Hindlimb muscle (tissue), 1 donor: ENCODE measurements at regions not wholly inside any gene's neighbourhood (a gene's known extent, or its start where the extent isn't known, plus 50 kb on each side); places are given as distances from the start of the nearest gene placed in this dataset.

Experiments
- DNase-seq: peaks from one replicate; pipeline ENCODE4 v3.0.0-alpha.2; 2013

DNA sequence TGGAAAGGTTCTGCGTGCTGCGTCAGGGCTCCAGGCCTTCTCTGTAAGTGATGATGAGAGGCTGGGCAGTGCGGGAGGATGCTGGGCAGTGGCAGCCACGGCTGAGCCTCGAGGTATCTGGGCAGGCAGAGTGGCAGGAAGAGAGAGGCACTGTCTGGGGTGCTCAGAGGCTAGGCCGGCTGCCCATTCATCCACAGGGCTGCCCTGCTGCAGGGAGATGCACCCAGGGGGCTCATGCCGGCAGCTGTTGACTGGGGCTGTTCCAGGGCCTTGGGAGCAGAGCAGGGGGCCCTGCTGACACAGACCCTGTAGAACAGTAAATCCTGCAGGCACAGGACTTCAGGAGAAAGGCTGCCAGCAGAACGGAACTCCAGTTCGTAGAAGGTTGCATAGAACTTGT lies 88.8 kb downstream of the BOD1 start:
- no peak for DNase-seq

DNA sequence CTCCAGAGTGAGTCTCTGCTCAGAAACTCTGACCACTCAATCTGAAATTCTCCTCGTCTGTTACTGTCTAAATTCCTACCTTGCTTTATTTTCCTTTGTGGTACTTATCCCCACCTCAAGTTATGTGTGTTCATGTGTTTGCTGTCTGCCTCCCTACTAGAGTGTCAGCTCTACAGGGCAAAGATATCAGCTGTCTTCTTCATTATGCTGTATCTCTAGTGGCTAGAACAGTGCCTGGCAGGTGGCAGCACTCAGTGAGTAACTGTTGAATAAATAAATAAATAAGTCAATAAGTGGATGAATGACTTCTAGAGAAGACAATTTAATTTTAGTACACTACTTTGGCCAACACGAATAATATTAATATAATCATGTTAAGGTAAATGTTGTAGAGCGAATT lies 92.3 kb downstream of the BOD1 start:
- no peak for DNase-seq

DNA sequence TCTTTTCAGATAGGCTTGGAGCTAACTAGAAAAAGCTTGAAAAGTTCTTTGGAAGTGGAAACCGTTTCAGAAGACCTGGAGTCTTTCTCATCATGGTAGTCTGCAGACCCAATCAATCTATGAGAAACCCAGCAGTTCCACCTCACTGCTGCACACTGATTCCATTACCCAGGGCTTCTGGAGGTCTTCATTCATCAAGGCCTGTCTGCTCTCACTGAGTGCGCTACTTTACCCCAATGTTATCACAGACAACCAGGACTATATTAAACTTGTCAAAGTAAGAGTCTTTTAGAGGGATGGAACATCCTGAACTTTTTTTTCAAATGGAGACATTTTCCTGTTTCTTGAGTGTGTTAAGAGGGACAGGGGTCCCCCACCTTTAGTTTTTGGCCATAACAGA lies 93.1 kb downstream of the BOD1 start:
- no peak for DNase-seq

DNA sequence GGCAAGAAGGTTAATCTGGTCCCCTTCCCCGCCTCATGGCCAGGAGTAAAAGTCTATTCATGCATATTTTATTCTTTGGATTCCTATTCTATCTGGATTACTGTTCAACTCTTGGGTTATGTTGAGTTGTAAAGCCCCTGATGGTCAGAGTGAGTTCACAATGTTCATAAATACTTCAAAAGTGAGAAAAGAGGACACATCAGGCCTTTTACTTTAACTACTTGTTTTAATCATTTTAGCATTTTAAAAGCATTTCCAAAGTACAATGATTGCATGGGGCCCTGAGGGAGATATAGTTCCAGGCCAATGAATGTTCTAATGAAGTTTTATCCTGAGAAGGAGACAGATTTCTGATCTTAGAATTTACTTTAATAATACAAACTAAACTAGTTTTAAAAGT lies 93.9 kb downstream of the BOD1 start:
- DNase-seq = no peak

DNA sequence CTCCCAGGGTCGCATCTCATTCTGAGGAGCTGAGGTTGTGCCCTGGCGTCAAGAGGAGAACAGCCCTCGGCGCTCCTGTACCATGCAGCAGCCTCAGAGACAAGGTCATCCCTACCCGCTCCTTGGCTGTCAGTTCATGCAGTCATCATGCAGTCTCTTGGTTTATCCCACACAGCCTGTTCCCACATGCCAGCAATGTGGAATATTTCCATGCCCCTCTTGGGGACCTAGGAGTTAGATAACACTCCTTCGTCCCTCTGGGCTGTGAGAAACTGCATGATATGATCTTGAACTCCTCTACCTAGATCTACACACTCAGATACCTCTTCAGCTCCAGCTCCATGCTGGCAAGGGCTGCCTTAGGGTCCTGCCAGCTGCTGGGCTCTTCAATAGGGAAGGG lies 97.6 kb downstream of the BOD1 start:
- DNase-seq = no peak

DNA sequence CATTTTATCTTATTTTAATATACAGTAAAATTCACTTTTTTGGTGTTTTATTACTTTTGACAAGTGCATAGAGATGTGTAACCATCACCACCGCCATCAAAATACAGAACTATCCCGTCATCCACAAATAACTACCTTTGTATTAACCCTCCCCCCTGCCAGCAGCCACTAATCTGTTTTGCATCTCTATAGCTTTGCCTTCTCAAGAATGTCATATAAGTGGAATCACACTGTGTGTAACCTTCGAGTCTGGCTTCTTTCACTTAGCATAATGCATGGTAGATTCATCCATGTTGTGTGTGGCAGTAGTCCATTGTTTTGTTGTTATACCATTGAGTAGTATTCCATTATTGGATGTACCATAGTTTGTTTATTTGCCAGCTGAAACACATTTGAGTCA lies 98.8 kb downstream of the BOD1 start:
- DNase-seq = no peak

DNA sequence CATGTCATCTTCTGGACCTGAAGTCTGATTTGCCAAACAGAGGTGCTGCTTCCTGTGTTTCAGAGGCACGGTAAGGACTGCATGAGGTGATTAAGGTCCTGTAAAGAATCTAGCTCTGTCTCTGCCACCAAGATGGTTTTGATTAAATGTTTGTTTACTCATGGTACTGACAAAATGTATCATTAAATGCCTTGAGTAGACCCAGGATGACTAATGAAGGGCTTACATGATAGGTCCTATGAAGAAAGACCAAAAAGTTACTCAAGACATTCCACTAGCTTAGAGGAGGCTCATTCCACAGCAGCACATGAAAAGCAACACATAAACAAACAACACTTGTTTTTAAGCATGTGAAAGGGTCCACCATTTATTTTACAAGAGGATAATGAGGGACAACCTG lies 100.9 kb downstream of the BOD1 start:
- DNase-seq = no peak

DNA sequence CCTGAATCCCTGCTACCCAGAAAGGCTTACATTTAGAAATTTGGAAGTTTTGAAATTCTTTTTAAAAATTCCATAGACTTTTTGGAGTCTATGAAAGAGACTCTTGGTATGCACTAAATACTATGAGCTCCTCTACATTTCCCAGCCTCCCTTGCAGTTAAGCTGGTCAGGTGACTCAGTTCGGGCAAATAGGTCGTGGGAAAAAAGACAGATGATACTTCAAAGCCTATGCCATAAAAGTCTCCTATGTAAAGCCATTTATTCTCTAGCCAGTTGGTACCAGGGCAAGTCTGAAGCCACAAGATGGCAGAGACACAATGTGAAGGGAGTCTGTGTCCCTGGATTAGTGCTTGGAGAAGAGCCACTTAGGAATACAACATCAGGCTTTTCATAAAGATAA lies 101.8 kb downstream of the BOD1 start:
- DNase-seq = no peak

DNA sequence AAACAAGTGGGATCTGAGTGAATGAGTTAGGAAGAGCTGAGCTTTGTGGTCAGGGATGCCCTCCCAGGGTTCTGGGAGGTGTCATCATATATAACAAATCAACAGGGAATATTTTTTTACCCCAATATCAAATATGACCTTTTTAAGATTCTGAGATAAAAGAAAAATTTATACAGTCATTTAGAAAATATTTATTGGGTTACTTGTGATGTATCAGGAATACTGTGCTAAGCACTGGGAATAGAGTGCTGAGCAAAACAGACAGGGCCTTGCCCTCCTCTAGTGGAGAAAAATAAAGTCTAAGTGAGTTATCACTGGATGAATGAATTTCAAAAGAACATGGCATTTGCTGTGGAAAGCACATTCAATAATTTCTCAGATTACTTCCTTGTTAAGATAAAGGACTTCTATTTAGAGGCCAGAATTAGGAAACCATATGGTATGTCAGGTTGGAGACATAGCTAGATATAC lies 102.9 kb downstream of the BOD1 start:
- no peak for DNase-seq

DNA sequence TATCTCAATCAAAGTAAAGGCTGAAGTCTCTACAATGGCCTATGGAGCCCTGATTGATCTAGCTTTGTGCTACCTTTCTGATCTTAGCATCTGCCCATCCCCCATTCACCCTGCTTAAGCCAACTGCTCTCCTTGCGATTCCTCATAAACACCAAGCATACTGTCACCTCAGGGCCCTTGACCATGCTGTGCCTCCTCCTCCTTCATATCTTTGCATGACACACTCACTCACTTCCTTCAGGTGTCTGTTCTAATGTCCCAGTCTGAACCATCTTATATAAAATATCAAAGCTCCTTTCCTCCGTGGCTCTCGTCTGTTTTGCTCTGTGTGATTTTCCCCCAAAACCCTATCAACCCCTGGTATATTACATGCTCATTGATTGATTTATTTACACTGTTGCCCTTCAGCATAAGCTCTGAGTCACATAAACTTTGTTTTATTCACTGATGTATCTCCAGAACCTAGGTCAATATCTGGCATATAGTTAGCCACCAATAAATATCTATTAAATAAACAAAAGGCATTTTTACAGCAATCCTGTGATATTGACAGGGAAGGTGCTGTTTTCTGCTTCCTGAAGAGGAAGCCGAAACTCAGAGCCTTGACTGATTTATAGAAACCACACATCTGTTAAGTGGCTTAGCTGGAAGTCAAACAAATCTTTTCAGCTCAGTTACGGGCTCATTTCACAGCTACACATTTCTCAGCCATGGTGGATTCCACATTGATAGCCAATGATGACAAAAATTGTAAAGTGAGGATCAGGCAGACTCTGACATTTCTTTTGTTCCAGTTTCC lies 103.6 kb downstream of the BOD1 start:
- DNase-seq = no peak

DNA sequence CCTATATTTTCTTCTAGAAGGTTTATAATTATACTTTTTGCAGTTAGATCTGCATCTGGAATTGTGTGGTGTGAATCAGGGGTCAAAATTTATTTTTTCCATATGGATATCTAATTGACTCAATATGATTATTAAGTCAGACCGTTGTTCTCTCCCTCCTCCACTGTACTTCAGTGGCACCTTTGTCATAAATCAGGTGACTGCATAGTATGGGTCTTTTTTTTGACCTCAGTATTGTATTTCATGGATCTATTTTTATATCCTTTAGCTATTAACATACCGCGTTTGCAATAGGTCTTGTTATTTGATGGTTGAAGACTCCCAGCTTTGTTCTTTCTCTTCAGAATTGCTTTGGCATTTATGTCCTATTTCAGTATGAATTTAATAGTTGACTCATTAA lies 107.4 kb downstream of the BOD1 start:
- DNase-seq = no peak

DNA sequence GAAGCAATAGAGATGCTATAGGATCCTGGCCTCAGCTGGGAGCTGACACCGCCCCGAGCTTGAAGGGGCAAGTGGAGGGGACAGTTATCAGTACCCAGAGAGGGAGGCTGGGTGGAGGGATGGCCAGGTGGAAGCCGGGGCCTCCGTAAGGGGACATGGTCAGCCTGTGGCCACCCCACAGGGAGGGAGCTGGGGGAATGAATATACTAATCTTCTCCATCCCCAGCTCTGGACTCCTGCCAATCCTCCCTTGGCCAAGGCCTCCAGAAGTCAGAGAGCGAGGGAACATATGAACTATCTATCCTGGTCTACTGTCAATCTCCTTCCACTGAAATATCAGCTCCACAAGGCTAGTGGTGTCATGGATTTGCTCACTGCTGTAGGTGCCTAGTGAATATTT lies 109.3 kb downstream of the BOD1 start:
- DNase-seq = no peak

DNA sequence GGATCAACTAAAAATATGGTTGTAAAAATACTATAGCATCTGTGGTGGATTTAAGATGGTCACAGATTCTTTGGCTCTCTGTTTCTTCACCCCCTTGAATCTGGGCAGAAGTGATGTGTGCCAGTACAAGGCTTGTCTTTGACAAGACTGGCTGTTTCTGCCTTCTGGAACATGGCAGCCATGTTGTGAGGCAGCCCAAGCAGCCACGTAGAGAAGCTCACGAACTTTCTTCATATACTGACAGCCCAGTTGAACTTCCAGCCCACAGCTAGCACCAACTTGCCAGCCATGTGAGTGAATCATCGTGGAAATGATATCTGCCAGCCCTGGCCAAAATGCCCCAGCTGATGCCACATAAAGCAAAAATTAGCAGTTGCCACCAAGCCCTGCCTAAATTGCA lies 110.8 kb downstream of the BOD1 start:
- no peak for DNase-seq

DNA sequence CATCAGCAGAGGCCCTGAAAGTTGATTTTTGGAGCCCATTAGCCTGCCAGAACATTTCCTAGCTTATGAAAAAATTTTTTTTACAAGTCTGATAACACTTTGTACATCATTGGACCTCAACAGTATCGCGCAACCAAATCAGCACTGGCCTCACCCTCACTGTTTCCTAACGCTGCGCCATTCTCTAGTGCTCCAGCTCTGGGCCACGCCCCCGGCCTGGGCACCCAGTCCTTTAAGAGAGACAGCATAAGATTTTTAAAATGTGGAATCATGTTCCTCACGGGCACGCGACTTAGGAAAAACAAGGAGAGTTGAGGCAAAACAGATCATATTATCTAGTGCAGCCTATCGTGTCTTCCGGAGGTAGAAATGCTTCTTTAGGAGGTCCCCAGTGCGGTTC lies 114.5 kb downstream of the BOD1 start:
- DNase-seq = no peak

DNA sequence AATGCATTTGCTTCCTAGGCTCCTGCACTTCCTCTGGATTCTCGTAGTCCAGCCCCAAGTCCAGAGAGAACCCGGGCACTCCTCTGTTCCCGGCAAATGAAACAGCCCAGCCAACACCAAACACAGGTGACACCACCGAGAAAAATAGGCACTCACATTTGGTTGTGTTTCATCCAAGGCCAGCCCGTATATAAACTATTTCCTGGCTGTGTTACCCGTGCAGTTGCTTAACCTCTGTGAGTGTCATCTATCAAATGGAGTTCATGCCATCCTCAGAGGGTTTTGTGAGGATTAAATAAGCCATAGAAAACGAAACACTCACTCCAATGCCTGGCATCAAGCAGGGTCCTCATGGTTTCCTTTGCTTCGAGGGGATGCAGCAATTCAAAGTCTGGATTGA lies 115.2 kb downstream of the BOD1 start:
- DNase-seq = no peak

DNA sequence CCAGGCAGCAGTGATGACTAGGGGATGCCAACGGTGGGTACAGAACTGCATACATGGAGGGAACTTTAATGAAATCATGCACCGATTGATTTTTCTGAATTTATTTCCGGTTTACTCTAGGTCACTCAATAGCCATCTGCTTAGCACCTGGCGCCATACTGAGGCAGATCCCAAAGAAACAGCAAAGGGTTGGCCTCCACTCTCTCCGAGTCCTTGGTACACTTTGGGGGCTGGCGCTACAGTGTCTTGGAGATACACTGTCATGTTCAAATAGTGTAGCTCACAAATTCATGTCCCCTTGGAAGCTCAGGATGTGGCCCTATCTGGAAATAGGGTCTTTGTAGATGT lies 116.3 kb downstream of the BOD1 start:
- no peak for DNase-seq

DNA sequence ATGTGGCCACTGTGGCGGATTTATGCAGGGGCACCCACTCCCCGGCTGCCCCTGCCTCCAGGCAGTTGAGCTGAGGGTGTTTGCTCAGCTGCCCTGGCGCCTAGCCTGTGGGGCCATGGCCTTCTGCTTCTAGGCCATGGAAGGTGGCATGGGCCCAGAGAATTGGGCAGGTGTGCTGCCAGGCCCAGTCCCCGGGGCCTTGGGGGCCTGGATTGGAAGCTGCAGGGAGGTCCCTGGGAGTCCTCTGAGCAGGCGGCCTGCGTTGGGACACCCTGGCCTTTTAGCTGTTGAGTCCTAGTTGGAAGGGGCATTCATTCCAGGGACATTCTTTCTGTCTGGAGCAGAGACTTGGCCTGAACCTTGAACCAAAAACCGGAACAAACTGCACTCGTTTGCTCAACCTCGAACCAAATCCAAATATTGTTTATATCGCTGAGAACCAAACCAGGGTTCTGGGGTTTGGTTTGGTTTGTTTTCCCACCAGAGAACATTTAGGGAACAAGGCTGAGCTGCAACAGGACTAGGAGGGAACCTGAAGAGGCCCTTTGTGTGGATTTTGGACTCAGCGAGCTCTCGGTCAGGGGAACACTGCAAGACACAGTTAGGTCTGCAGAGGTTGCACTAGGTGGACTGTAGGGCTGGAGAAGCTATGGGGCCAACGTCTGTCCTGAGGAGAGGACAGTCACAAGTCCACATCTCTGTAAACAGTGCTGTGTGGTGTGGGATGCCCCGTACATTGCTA lies 116.8 kb downstream of the BOD1 start:
- no peak for DNase-seq

DNA sequence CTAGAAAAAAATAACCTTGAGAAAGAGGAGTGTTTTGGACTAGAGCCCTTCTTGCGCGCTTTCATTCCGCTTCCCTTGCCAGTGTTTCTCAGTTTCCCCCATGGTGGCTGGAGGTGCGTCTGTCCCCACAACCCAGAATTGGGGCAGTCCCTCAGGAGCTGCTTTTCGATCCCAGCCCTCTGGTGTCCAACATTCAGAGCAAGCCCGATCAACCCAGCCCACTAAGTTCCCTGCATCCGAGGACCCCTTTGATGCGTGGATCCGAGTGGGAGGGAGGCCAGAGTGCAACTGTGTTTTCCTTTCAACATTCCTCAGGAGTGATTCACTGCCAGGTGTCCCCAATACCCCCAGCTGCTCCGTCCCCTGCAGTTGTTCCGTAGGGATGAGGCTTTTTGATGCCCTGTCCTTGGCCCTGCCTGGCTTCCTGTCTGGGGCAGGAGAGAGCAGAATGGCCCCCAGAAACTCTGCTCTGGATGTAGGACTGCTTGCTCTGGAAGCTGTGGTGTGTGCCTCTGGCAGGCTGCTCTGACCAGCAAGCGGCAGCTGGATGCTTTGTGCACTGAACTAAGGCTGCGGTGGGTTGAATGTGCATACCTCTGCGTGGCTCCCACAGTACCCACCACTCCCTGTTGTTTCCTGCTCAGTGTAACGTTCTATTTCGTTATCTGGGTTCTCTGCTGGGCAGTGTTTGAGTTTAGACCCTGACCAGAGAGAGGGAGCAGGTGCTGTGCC lies 117.5 kb downstream of the BOD1 start:
- no peak for DNase-seq

DNA sequence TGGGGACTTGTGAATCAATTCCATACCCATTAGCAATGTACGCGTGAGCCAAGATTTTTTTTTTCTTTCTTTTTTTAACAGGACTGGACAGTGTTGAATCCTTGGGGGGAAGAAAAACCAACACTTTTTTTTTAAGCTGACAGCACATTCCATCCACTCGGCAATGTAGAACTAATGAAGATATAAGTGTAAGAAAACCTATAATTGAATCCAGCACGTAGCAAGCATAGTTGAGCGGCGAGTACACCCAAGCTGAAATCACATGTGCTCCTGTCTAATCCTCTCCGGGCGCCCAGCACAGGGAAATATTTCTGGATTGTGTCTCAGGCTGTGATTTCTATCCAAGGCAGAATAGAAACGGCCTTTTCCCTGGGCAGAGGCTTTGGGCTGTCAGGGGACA lies 118.2 kb downstream of the BOD1 start:
- DNase-seq = no peak

DNA sequence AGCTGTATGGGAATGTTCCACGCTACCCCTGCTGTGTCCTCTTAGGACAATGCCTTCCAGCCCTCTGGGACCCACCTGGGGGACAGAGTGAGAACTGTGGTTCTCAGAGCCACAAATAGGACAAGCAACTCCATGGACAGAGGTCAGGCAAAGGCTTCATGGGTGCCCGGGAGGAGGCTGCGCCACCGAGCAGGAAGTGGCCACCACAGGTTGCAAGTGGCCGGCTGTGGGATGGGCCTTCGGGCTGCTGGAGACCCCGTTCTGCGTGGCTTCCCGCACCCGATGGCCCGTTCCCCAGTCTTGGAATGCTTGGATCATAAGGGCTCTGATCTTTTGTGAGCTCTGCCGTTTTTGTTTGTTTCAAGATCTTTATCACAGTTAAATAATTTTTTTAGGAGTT lies 118.8 kb downstream of the BOD1 start:
- no peak for DNase-seq

DNA sequence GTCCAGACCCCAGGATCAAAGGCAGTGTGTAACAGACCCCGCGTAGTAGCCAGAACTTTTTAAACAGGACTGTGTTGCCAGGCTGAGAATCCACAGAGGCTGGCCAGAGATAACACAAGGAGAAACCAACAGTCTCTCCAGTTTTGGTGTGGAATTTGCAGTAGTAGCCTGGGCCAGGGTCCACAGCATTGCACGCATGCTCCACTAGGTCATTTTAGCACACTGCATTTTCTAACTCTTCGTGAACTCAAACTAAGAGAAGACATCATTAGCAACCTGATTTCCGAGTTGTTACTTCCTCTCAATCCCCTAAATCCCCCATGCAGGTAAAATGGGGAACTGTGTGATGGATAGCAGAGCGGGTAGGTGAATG lies 119.6 kb downstream of the BOD1 start:
- no peak for DNase-seq

DNA sequence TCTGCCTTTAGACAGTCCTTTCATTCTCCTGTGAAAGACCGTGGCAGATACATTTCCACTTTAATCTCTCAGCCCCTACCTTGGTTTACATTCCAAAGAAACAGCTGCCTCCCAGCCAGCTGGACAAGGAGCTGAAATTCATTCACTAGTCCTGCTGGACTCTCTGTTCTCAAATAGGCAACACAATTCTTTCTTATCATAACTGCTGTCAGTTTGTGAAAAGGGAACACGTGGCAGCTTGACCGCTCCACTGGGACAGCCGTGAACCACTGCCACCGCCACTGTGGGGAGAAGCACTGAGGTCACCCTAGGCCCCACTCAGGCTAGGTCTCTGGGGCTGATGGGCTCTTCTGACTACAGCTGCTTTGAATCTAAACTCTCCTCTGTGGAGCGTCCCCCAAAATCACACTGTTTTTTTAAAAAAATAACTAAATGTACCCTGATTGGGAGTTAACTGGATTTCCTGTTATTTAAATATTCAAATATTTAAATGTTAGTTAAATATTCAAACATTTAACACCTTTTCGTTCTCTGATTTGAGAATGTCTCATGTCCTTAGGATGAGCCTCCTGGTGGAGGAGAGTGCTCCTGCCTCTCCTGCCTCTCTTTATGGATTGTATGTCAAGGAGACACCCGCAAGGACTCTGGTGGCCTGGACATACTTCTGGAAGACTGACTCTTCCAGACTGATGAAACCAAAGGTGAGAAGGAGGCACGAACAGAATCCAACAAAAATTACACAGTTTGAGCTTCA lies 120.1 kb downstream of the BOD1 start:
- no peak for DNase-seq
